Activated CD4-positive, alpha-beta T cell treated with anti-CD3 and anti-CD28 coated beads for 36 hours (primary cell): ENCODE measurements at regions not wholly inside any gene's neighbourhood (a gene's known extent, or its start where the extent isn't known, plus 50 kb on each side); places are given as distances from the start of the nearest gene placed in this dataset.

Source experiments
- ATAC-seq: fragments of 200-7000 bp; cut with Tn5 transposase; one replicate; pipeline ENCODE4 v1.10.0; 2021; ENCODE audit warnings: mild to moderate bottlenecking, moderate library complexity
- CTCF ChIA-PET: fragments of 350-600 bp; sonication (Branson Sonifier 250); formaldehyde crosslinking; loops from one replicate; lab custom pipeline; 2021; ENCODE audit warnings: antibody characterized with exemption; lab: Charles Lee
- POLR2A ChIA-PET: fragments of 350-600 bp; sonication (Branson Sonifier 250); formaldehyde crosslinking; loops from one replicate; lab custom pipeline; 2021; ENCODE audit warnings: antibody characterized with exemption, inconsistent platforms; lab: Charles Lee
- DNase-seq: peaks from one replicate; pipeline ENCODE4 v3.0.0-alpha.2; 2020
- H3K27ac Mint-ChIP-seq: one replicate; pipeline ENCODE4 v1.8.0; 2021; ENCODE audit warnings: mixed read lengths
- H3K27me3 Mint-ChIP-seq: one replicate; pipeline ENCODE4 v1.8.0; 2021; ENCODE audit warnings: mixed read lengths
- H3K36me3 Mint-ChIP-seq: one replicate; pipeline ENCODE4 v1.8.0; 2021; ENCODE audit warnings: low read depth, mixed read lengths
- H3K4me1 Mint-ChIP-seq: one replicate; pipeline ENCODE4 v1.8.0; 2021; ENCODE audit warnings: mixed read lengths
- H3K4me3 Mint-ChIP-seq: one replicate; pipeline ENCODE4 v1.8.0; 2021; ENCODE audit warnings: mild to moderate bottlenecking, moderate library complexity, mixed read lengths
- H3K9me3 Mint-ChIP-seq: one replicate; pipeline ENCODE4 v1.8.0; 2021; ENCODE audit warnings: low read depth, mixed read lengths
- intact Hi-C, 2 experiments: fragments of 100-400 bp; cut with DNase I in 1 of 2; cut with micrococcal nuclease in 1 of 2; formaldehyde crosslinking; loops; one replicate each; pipeline versions ENCODE4 v1.14.2 to v1.15.1; 2022 to 2024; cut with DNase I, micrococcal nuclease

- Mint-ChIP-seq H3K4me3 (no peak overlapping the region), H3K27ac (no peak overlapping the region), H3K9me3 (no peaks in the 10 kb centered on the region), H3K27me3 (peaks cover 9% of the 10 kb centered on the region), H3K36me3 (no peaks in the 10 kb centered on the region), H3K4me1 (no peaks in the 10 kb centered on the region)
- intact Hi-C loops, result no loop called here
- ChIA-PET CTCF (interaction anchor here (1.3 kb wide), 1 partner anchor 83 kb away, joined by 3 read pairs; no protein-coding TSS in a partner anchor), POLR2A (no interaction called here)
- ATAC-seq (no peak), DNase-seq (no peak)
Observed at GRCh38 chr12:28023156-28023887, 50.8 kb upstream of the PTHLH start.

DNA sequence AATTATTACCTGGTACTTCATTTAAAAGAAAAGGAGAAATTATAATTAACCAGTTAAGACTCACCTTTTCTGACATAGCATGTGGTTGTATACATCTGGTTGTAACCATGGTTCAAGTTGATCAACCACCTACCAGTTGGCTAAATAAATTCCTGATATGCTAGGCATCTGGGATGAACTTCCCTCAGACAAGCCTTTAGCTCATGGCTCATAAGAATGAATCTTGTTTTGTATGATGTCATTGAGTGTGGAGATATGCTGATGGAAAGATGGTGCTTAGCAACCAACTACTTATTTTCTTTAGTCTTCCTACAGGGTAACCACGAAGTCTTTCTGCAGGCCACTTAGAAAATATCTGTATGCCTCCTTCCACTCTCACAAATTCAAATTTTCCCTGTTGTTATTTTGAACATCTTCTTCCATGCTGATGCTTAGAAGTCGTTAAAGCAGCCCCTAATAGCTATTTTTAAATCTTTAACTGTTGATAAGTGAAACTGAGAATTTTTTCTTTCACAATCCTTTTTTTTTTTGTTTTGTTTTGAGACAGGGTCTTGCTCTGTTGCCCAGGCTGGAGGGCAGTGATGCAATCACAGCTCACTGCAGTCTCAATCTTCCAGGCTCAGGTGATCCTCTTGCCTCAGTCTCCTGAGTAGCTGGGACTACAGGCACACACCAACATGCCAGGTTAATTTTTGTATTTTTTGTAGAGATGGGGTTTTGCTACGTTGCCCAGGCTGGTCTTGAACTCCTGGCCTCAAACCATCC lies 51.9 kb upstream of the PTHLH start:
- Mint-ChIP-seq H3K9me3 (no peaks in the 10 kb centered on the region), H3K4me3 (no peak overlapping the region), H3K27ac (no peak overlapping the region), H3K4me1 (no peaks in the 10 kb centered on the region), H3K36me3 (no peaks in the 10 kb centered on the region), H3K27me3 (peaks cover 4% of the 10 kb centered on the region)
- DNase-seq, result no peak
- intact Hi-C loops, result no loop called here
- POLR2A ChIA-PET, result no interaction called here
- ATAC-seq, result no peak
- CTCF ChIA-PET, result interaction anchor here (0.6 to 1.3 kb wide), 5 partner anchors 11 to 593 kb away, joined by 3 to 4 read pairs (median 3); no protein-coding TSS in a partner anchor

DNA sequence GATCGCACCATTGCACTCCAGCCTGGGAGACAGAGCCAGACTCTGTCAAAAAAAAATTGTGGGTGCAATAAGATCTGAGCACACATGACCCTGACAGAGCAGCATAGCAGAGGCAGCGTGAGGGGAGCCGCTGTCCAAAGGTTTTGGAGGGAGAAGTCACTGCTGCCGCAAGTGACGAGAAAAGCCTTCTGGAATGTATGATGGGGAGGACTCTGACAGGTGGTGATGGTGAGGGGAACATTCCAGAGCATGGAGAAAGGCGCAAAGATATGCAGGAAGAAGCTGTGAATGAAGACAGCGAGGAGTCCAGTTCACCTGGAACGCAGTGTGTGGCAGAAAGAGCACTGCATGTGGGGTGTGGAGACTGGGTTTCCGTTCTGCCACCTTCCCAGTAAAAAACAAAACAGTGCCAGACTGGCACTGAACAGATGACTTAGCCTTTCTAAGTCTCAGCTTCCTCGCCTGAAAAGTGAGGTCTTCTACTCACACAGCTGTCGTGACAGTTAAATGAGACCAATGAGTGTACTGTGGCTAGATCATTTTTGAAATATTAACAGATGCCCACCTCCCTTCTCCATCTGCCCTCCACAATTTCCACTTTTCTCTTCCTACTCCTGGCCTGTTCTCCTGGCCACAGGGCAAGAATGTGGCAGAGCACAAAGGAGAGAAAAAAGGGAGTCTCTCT lies 53.4 kb upstream of the PTHLH start:
- Mint-ChIP-seq H3K9me3 (no peaks in the 10 kb centered on the region), H3K4me3 (no peak overlapping the region), H3K4me1 (no peaks in the 10 kb centered on the region), H3K27ac (no peak overlapping the region), H3K27me3 (peaks cover 4% of the 10 kb centered on the region), H3K36me3 (no peaks in the 10 kb centered on the region)
- POLR2A ChIA-PET, result no interaction called here
- DNase-seq (no peak), ATAC-seq (no peak)
- CTCF ChIA-PET, result no interaction called here
- intact Hi-C loops, result no loop called here

- H3K4me3 Mint-ChIP-seq, result no peak overlapping the region
- DNase-seq (no peak), ATAC-seq (no peak)
- H3K9me3 Mint-ChIP-seq, result no peaks in the 10 kb centered on the region
- H3K4me1 Mint-ChIP-seq, result no peaks in the 10 kb centered on the region
- peaks cover 4% of the 10 kb centered on the region for H3K27me3 Mint-ChIP-seq
- no peak overlapping the region for H3K27ac Mint-ChIP-seq
- H3K36me3 Mint-ChIP-seq, result no peaks in the 10 kb centered on the region
- POLR2A ChIA-PET, result no interaction called here
- intact Hi-C loops, result no loop called here
- CTCF ChIA-PET, result interaction anchor here (0.5 kb wide), 1 partner anchor 914 kb away, joined by 3 read pairs; no protein-coding TSS in a partner anchor
Observed at GRCh38 chr12:28026701-28027100, 54.2 kb upstream of the PTHLH start.

- no peak for ATAC-seq
- H3K4me1 Mint-ChIP-seq, result no peaks in the 10 kb centered on the region
Observed at GRCh38 chr12:28027328-28027727, 54.8 kb upstream of the PTHLH start.

GRCh38 chr12:28027947-28028724 lies 55.6 kb upstream of the PTHLH start:
- ATAC-seq (no peak), DNase-seq (no peak)
- intact Hi-C loops, result no loop called here
- H3K36me3 Mint-ChIP-seq, result no peaks in the 10 kb centered on the region
- H3K27me3 Mint-ChIP-seq, result peaks cover 2% of the 10 kb centered on the region
- ChIA-PET POLR2A (no interaction called here), CTCF (no interaction called here)
- H3K4me3 Mint-ChIP-seq, result no peak overlapping the region
- H3K9me3 Mint-ChIP-seq, result no peaks in the 10 kb centered on the region
- H3K27ac Mint-ChIP-seq, result no peak overlapping the region
- H3K4me1 Mint-ChIP-seq, result no peaks in the 10 kb centered on the region

More at GRCh38 chr12:28027328-28027727, 54.8 kb upstream of the PTHLH start:
- POLR2A ChIA-PET, result no interaction called here
- Mint-ChIP-seq H3K4me3 (no peak overlapping the region), H3K9me3 (no peaks in the 10 kb centered on the region), H3K27ac (no peak overlapping the region), H3K27me3 (peaks cover 3% of the 10 kb centered on the region), H3K36me3 (no peaks in the 10 kb centered on the region)
- intact Hi-C loops, result no loop called here
- DNase-seq, result no peak
- CTCF ChIA-PET, result no interaction called here

GRCh38 chr12:28032811-28033537 lies 60.4 kb upstream of the PTHLH start:
- DNase-seq (no peak), ATAC-seq (no peak)
- Mint-ChIP-seq H3K27ac (no peak overlapping the region), H3K36me3 (no peaks in the 10 kb centered on the region), H3K27me3 (peaks cover 3% of the 10 kb centered on the region), H3K4me3 (no peak overlapping the region), H3K9me3 (no peaks in the 10 kb centered on the region), H3K4me1 (no peaks in the 10 kb centered on the region)
- intact Hi-C loops, result no loop called here
- ChIA-PET POLR2A (no interaction called here), CTCF (no interaction called here)

- no peak overlapping the region for H3K4me3 Mint-ChIP-seq
- CTCF ChIA-PET, result no interaction called here
- H3K27ac Mint-ChIP-seq, result no peak overlapping the region
- no peaks in the 10 kb centered on the region for H3K4me1 Mint-ChIP-seq
- no peaks in the 10 kb centered on the region for H3K9me3 Mint-ChIP-seq
- POLR2A ChIA-PET, result no interaction called here
- H3K27me3 Mint-ChIP-seq, result peaks cover 3% of the 10 kb centered on the region
- ATAC-seq (no peak), DNase-seq (no peak)
- H3K36me3 Mint-ChIP-seq, result no peaks in the 10 kb centered on the region
- intact Hi-C loops, result no loop called here
Observed at GRCh38 chr12:28033538-28033915, 61.0 kb upstream of the PTHLH start.

- no peak overlapping the region for H3K27ac Mint-ChIP-seq
- ATAC-seq, result no peak
- no peaks in the 10 kb centered on the region for H3K4me1 Mint-ChIP-seq
- no peaks in the 10 kb centered on the region for H3K9me3 Mint-ChIP-seq
- no peak overlapping the region for H3K4me3 Mint-ChIP-seq
- no peaks in the 10 kb centered on the region for H3K36me3 Mint-ChIP-seq
- peaks cover 3% of the 10 kb centered on the region for H3K27me3 Mint-ChIP-seq
- intact Hi-C loops, result no loop called here
- DNase-seq, result no peak
- ChIA-PET CTCF (no interaction called here), POLR2A (no interaction called here)
Observed at GRCh38 chr12:28034271-28034670, 61.7 kb upstream of the PTHLH start.

- Mint-ChIP-seq H3K9me3 (no peaks in the 10 kb centered on the region), H3K4me3 (no peak overlapping the region), H3K36me3 (no peaks in the 10 kb centered on the region), H3K4me1 (no peaks in the 10 kb centered on the region), H3K27me3 (peaks cover 3% of the 10 kb centered on the region), H3K27ac (no peak overlapping the region)
- DNase-seq (no peak), ATAC-seq (no peak)
- CTCF ChIA-PET, result interaction anchor here (0.6 kb wide), 1 partner anchor 146 kb away, joined by 4 read pairs; no protein-coding TSS in a partner anchor
- intact Hi-C loops, result no loop called here
- POLR2A ChIA-PET, result no interaction called here
Observed at GRCh38 chr12:28035500-28035899, 63.0 kb upstream of the PTHLH start.

GRCh38 chr12:28036940-28037339 lies 64.4 kb upstream of the PTHLH start:
- DNase-seq (no peak), ATAC-seq (no peak)
- POLR2A ChIA-PET, result no interaction called here
- H3K4me3 Mint-ChIP-seq, result no peak overlapping the region
- peaks cover 3% of the 10 kb centered on the region for H3K27me3 Mint-ChIP-seq
- H3K27ac Mint-ChIP-seq, result no peak overlapping the region
- CTCF ChIA-PET, result no interaction called here
- intact Hi-C loops, result no loop called here
- no peaks in the 10 kb centered on the region for H3K9me3 Mint-ChIP-seq
- no peaks in the 10 kb centered on the region for H3K36me3 Mint-ChIP-seq
- H3K4me1 Mint-ChIP-seq, result no peaks in the 10 kb centered on the region
